Stomach smooth muscle (tissue), 2 donors: ENCODE measurements at regions not wholly inside any gene's neighbourhood (a gene's known extent, or its start where the extent isn't known, plus 50 kb on each side); places are given as distances from the start of the nearest gene placed in this dataset.

Experiments
- H3K27ac ChIP-seq: one replicate; pipeline ENCODE4 v1.7.0; 2013; ENCODE audit warnings: mild to moderate bottlenecking, low read length, inconsistent platforms
- H3K27me3 ChIP-seq, 2 donors: one replicate each; pipeline ENCODE4 v1.7.0; 2013; ENCODE audit warnings: low read length in 2 of 2; ENCODE audit not compliant: insufficient read depth in 2 of 2, control insufficient read depth in 1 of 2
- H3K36me3 ChIP-seq, 2 donors: one replicate each; pipeline ENCODE4 v1.7.0; 2013; ENCODE audit warnings: low read length in 2 of 2; ENCODE audit not compliant: control insufficient read depth in 2 of 2, insufficient read depth in 2 of 2
- H3K4me1 ChIP-seq: one replicate; pipeline ENCODE4 v1.7.0; 2013; ENCODE audit warnings: low read length; ENCODE audit not compliant: control insufficient read depth, insufficient read depth
- H3K4me3 ChIP-seq, 2 donors: one replicate each; pipeline ENCODE4 v1.7.0; 2013; ENCODE audit warnings: low read length in 2 of 2
- H3K9ac ChIP-seq, 2 donors: one replicate each; pipeline ENCODE4 v1.7.0; 2013; ENCODE audit warnings: low read length in 2 of 2, mild to moderate bottlenecking in 1 of 2
- H3K9me3 ChIP-seq, 2 donors: one replicate each; pipeline ENCODE4 v1.7.0; 2013; ENCODE audit warnings: low read length in 2 of 2; ENCODE audit not compliant: control insufficient read depth in 2 of 2
- donor health status: healthy.
- donor health status: Pancreatic carcinoma.

DNA sequence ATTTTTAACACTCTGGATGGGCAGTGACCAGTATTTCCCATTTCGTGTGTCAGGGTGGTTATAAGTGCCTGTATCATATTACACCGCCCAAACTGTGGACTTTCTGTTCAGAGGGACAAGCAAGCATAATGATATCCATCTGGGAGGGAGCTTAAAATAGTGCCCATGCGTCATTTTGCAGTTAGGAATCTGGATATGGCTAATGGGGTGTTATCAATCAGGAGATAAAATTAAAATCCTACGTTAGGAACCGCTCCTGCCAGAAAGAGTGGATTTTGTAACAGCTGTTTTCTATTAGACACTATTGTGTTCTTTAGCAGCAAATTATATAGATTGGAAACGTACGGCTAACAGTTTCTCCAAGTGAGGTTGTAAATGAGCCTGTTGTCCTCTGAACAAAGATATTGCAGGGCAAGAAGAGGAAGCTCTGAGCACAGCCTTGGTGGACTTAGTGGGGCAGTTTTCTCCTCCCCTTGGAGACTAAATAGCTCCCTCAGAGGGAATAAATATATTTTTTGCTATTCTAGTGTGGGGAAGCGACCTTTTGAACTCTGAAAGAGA lies 160.4 kb downstream of the SPATA31D1 start:
- no peaks in the 10 kb centered on the region for H3K4me1 ChIP-seq
- no peaks in the 10 kb centered on the region for H3K27me3 ChIP-seq
- no peak overlapping the region for H3K27ac ChIP-seq
- H3K9ac ChIP-seq, result no peak overlapping the region
- H3K36me3 ChIP-seq, result no peaks in the 10 kb centered on the region
- no peak overlapping the region for H3K4me3 ChIP-seq
- H3K9me3 ChIP-seq, result no peaks in the 10 kb centered on the region

DNA sequence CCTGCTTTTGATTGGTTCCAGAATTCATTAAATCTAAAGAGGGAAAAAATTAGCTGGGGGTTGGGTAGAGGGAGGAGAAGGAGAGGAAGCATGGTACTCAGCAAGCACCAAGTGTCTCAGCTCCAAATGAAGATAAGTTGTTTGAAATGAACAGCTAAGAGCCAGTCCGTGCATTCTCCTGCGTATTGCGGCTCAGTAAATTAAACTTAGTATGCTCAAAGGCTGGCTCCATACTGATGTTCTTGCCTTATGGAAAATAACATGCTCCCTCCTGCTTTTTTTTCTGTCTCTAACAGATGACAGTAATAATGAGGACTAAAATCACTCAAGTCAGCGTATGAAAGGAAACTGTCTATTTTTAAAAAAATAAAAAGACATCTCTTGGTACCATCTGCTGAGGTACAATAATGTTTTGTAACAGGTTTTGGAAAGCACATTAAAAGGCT lies 161.0 kb downstream of the SPATA31D1 start:
- Histone ChIP-seq H3K4me1 (no peaks in the 10 kb centered on the region), H3K4me3 (no peak overlapping the region), H3K9me3 (no peaks in the 10 kb centered on the region), H3K9ac (no peak overlapping the region), H3K36me3 (no peaks in the 10 kb centered on the region), H3K27ac (no peak overlapping the region), H3K27me3 (no peaks in the 10 kb centered on the region)

DNA sequence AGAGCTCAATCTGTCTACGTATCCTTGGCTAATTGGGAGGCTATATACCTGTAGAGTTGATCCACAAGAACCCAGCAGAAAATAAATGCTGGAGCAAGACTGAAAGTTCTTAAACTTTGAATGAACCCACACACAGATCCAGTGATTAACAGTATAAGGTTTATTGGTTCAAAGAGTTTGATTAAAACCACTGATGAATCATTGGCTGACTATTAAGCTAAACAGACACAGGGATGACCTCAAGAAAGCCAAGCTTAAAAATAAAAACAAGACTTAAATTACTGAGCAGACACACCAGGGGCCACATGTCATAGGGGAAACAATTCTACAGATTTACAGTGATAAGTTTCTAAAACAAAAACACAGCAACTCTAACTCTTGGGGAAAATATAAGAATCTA lies 163.6 kb downstream of the SPATA31D1 start:
- Histone ChIP-seq H3K36me3 (no peaks in the 10 kb centered on the region), H3K9ac (no peak overlapping the region), H3K4me1 (no peaks in the 10 kb centered on the region), H3K9me3 (no peaks in the 10 kb centered on the region), H3K27ac (no peak overlapping the region), H3K27me3 (no peaks in the 10 kb centered on the region), H3K4me3 (no peak overlapping the region)

DNA sequence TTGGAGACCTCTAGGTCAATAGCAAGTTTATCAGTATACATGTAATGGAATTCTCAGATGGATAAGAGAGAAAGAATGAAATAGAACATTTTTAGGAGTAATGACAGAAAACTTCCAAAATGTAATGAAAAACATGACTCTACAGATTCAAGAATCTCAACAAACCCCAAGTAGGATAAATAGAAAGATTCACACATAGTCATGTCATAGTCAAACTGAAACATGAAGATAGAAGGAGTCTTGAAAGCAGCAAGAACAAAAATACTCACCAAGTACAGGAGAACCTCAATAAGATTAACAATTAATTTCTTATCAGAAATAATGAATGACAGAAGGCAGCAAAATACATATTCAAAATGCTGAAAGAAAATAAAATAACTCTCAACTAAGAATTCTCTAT lies 164.5 kb downstream of the SPATA31D1 start:
- Histone ChIP-seq H3K27ac (no peak overlapping the region), H3K4me1 (no peaks in the 10 kb centered on the region), H3K27me3 (no peaks in the 10 kb centered on the region), H3K9ac (no peak overlapping the region), H3K9me3 (no peaks in the 10 kb centered on the region), H3K4me3 (no peak overlapping the region), H3K36me3 (no peaks in the 10 kb centered on the region)

DNA sequence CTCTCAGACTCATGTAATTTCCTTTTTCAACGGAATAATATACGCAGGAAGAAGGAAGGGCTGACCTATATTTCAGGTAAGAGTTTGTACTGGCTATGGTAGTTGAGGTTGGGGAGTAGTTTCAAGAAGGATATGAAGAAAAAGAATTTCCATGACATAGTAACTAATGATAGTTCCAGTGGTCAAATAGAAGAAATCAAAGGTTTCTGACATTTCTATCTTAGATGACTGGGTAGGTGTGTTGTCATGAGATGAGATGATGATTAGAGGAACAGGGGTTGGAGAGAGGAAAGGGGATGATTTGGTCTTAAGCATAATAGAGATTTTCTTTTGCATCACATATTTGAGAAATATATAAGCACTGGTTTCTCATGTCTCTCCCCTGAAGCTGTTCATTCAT lies 166.0 kb downstream of the SPATA31D1 start:
- Histone ChIP-seq H3K27ac (no peak overlapping the region), H3K9me3 (no peaks in the 10 kb centered on the region), H3K4me3 (no peak overlapping the region), H3K9ac (no peak overlapping the region), H3K36me3 (no peaks in the 10 kb centered on the region), H3K4me1 (no peaks in the 10 kb centered on the region), H3K27me3 (no peaks in the 10 kb centered on the region)

DNA sequence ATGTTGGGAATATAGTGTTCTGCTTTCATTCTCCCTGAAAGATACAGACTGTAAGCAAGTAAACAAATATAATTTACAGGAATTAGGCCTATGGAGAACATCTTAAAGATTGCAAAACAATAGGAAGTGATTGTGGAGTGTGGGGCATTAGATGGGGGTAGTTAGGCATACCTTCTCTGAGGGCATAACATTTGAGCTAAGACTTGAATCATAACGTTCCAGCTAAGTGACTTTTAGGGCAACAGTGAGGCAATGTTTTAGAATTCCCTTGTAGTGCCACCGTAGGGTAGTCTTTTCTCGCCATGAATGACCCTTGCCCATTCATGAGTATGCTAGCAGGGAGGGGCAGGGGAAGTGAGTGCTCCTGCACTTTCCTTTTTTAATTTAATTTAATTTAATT lies 173.3 kb downstream of the SPATA31D1 start:
- H3K36me3 ChIP-seq, result no peaks in the 10 kb centered on the region
- no peaks in the 10 kb centered on the region for H3K4me1 ChIP-seq

DNA sequence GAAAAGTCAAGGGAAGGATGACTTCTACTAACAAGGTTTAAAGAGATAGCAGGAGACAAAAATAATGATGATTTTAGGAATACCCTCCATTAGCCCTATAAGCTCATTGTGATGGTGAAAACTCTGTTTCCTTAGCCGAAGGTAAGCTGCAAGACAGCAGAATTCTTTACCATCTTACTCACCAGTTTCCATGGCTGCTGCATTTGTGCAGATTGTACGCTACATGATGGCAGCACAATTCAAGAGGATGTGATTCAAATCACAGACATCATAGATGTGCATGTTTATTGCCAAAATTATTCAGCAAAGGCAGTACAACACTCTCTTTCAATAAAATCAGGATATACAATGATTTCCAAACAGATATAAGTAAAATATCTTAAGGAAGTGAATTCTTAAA lies 175.6 kb downstream of the SPATA31D1 start:
- Histone ChIP-seq H3K27me3 (no peaks in the 10 kb centered on the region), H3K9ac (no peak overlapping the region), H3K4me3 (no peak overlapping the region), H3K9me3 (no peaks in the 10 kb centered on the region), H3K27ac (no peak overlapping the region), H3K36me3 (no peaks in the 10 kb centered on the region), H3K4me1 (no peaks in the 10 kb centered on the region)

More for the DNA sequence above, 173.3 kb downstream of the SPATA31D1 start:
- H3K9me3 ChIP-seq, result no peaks in the 10 kb centered on the region
- H3K9ac ChIP-seq, result no peak overlapping the region
- no peak overlapping the region for H3K27ac ChIP-seq
- H3K4me3 ChIP-seq, result no peak overlapping the region
- H3K27me3 ChIP-seq, result no peaks in the 10 kb centered on the region

DNA sequence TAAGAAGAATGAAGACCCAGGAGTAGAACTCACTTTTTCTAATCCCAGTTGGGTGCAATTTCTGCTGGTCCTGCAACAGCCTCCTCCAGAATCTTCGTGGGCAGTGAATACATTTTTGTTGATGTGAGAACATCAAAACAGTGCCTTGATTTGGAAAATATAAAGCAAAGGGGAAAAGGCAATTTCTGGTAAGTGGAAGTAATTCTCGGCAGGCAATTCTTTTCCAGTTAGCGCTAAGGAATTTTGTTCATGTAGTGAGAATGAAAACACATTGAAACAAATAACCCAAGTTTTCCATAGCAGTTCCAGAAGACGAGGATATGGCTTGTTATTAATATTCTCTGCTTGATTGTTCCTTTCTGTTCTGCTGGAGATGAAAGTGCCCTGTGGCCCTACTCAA lies 178.7 kb downstream of the SPATA31D1 start:
- Histone ChIP-seq H3K27ac (no peak overlapping the region), H3K4me3 (no peak overlapping the region), H3K27me3 (no peaks in the 10 kb centered on the region), H3K36me3 (no peaks in the 10 kb centered on the region), H3K9me3 (no peaks in the 10 kb centered on the region), H3K4me1 (no peaks in the 10 kb centered on the region), H3K9ac (no peak overlapping the region)

DNA sequence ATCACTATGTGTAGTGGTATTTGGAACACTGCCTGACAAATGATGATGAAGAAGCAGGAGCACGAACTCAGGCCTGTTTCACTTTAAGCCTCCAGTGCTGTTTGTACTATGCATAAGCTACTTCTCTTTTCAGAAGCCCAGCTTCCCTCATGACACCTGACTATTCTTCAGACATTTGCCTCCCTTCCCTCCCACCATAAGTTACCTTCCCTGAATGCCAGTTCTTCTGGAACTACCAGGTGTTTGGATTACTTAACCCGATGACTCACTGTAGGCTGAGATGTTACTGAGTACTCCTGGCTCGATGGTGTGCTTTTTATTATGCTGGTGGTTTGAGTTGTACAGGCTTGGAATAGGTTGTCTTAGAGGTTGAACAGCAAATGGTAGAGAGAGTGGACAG lies 180.0 kb downstream of the SPATA31D1 start:
- no peaks in the 10 kb centered on the region for H3K27me3 ChIP-seq
- no peak overlapping the region for H3K27ac ChIP-seq
- no peaks in the 10 kb centered on the region for H3K36me3 ChIP-seq
- no peaks in the 10 kb centered on the region for H3K9me3 ChIP-seq
- no peak overlapping the region for H3K4me3 ChIP-seq
- no peak overlapping the region for H3K9ac ChIP-seq
- H3K4me1 ChIP-seq, result no peaks in the 10 kb centered on the region

DNA sequence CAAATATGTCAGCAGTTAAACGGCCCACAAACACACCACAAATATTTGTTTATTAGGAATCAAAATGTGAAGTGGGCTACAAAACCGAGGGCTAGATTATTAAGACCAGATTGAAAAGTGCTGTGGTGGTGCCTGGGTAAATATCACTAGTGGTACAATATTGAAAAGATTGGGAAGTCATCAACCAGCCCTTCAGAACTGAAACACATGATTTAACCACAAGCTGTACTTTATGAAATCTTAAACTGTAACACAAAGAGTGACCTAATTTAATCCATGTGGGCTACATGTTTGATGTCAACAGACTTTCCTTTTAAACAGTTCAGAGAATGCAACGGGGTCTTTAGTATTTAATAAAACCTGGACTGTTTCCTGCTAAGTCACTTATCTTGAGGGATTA lies 182.3 kb downstream of the SPATA31D1 start:
- no peaks in the 10 kb centered on the region for H3K4me1 ChIP-seq
- no peaks in the 10 kb centered on the region for H3K36me3 ChIP-seq
- no peak overlapping the region for H3K27ac ChIP-seq
- H3K27me3 ChIP-seq, result no peaks in the 10 kb centered on the region
- no peak overlapping the region for H3K4me3 ChIP-seq
- H3K9ac ChIP-seq, result no peak overlapping the region
- H3K9me3 ChIP-seq, result no peaks in the 10 kb centered on the region

DNA sequence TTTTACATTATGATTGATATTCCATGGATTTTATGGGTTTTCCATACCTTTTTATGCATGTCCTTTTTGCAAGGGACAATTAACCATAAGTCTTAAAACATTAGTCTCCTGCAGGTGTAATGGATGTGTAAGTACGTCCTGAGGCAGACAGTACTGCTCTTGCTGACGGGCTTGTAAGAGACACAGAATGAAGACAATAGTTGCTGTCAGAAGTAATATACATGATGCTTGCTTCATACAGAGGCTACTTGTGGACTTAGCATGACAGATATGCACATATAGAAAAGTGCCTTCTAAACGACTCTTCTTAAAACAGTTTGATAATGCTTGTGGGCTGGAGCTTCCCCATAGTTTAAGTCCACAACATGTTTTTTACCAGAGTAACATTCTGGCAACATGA lies 182.7 kb downstream of the SPATA31D1 start:
- Histone ChIP-seq H3K4me1 (no peaks in the 10 kb centered on the region), H3K9ac (no peak overlapping the region), H3K27me3 (no peaks in the 10 kb centered on the region), H3K27ac (no peak overlapping the region), H3K4me3 (no peak overlapping the region), H3K36me3 (no peaks in the 10 kb centered on the region), H3K9me3 (no peaks in the 10 kb centered on the region)
